Cardiac muscle cell (in vitro differentiated cells and primary cell): ENCODE measurements at regions not wholly inside any gene's neighbourhood (a gene's known extent, or its start where the extent isn't known, plus 50 kb on each side); places are given as distances from the start of the nearest gene placed in this dataset.
"Not testable (repeated sequence)": the region's sequence is repeated elsewhere in the genome, so short reads cannot be mapped to it uniquely, and the experiment has no call there.

Experiments used
- DNase-seq, 2 donors: peaks; one replicate each; pipeline versions ENCODE4 v3.0.0 to v3.0.0-alpha.2; 2010 to 2017; ENCODE audit warnings: low read depth in 1 of 2, low spot score in 1 of 2
- H3K27ac ChIP-seq: fragments of 200-600 bp; sonication (generic); 2 replicates; pipeline ENCODE4 v1.5.1; 2016
- H3K27me3 ChIP-seq: fragments of 200-600 bp; sonication (generic); 2 replicates; pipeline ENCODE4 v1.6.0; 2016; ENCODE audit warnings: control low read depth
- H3K36me3 ChIP-seq: fragments of 200-600 bp; sonication (generic); 2 replicates; pipeline ENCODE4 v1.5.1; 2016; ENCODE audit warnings: control low read depth
- H3K4me1 ChIP-seq: fragments of 200-600 bp; sonication (generic); 2 replicates; pipeline ENCODE4 v1.8.1; 2017; ENCODE audit warnings: low read depth, mild to moderate bottlenecking, mixed run types
- H3K4me3 ChIP-seq: fragments of 200-600 bp; sonication (generic); 2 replicates; pipeline ENCODE4 v1.5.1; 2016; ENCODE audit warnings: mild to moderate bottlenecking
- H3K9me3 ChIP-seq: fragments of 200-600 bp; sonication (generic); 2 replicates; pipeline ENCODE4 v1.5.1; 2017; ENCODE audit warnings: low read depth, mild to moderate bottlenecking, control low read depth
- TF ChIP-seq, protein P1 (sequence below): IDR thresholded peaks from 2 replicates; pipeline ENCODE4 v1.5.1; 2012; ENCODE audit warnings: low read depth, mild to moderate bottlenecking, low read length

DNA sequence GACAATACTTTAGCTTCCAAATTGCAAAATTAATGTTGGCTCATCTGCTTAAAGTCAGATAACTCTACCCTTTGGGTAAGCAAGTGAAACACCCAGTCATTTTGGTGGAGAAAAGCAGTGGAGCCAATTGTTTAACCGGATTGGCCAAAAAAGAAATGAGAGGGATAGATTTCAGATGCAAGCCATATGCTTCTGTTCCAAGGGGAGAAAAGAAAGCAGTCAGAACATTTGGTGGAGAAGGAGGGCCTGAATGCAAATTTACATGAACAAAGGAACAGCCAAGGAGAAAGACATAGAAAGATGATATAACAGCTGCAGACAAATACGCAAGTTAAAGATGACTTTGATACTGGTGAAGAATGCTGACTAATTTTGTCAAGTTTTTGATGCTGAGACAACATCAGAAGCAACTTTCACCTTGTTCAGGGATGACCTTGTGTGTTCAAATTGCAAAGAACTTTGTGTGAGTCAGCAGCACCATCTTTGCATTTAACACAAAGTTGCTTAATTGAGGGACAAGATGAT, 173.1 kb downstream of the TGFB2 start:
- TF ChIP-seq, protein P1, sequence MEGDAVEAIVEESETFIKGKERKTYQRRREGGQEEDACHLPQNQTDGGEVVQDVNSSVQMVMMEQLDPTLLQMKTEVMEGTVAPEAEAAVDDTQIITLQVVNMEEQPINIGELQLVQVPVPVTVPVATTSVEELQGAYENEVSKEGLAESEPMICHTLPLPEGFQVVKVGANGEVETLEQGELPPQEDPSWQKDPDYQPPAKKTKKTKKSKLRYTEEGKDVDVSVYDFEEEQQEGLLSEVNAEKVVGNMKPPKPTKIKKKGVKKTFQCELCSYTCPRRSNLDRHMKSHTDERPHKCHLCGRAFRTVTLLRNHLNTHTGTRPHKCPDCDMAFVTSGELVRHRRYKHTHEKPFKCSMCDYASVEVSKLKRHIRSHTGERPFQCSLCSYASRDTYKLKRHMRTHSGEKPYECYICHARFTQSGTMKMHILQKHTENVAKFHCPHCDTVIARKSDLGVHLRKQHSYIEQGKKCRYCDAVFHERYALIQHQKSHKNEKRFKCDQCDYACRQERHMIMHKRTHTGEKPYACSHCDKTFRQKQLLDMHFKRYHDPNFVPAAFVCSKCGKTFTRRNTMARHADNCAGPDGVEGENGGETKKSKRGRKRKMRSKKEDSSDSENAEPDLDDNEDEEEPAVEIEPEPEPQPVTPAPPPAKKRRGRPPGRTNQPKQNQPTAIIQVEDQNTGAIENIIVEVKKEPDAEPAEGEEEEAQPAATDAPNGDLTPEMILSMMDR: no peak
- Histone ChIP-seq H3K9me3 (no peaks in the 10 kb centered on the region), H3K4me3 (no peak overlapping the region), H3K4me1 (peaks cover 53% of the 10 kb centered on the region), H3K36me3 (no peaks in the 10 kb centered on the region), H3K27ac (peak overlapping the region; percentile 90), H3K27me3 (no peaks in the 10 kb centered on the region)
- DNase-seq: no peak

- H3K9me3 ChIP-seq, H3K27me3 ChIP-seq, DNase-seq, H3K36me3 ChIP-seq, H3K4me3 ChIP-seq: not testable (repeated sequence)
- Histone ChIP-seq H3K27ac (peak overlapping the region; percentile 90), H3K4me1 (peaks cover 66% of the 10 kb centered on the region)
Measured at GRCh38 chr1:218520646-218521045, 175.5 kb downstream of the TGFB2 start.

- H3K27ac ChIP-seq: peak overlapping the region; percentile 90
- TF ChIP-seq, protein P1: peak; percentile 42
- DNase-seq: peak in 1 of 2 donors; percentile 24
- peaks cover 62% of the 10 kb centered on the region for H3K4me1 ChIP-seq
- no peaks in the 10 kb centered on the region for H3K9me3 ChIP-seq
- no peak overlapping the region for H3K4me3 ChIP-seq
- no peaks in the 10 kb centered on the region for H3K27me3 ChIP-seq
- no peaks in the 10 kb centered on the region for H3K36me3 ChIP-seq
Measured at GRCh38 chr1:218521414-218522169, 176.5 kb downstream of the TGFB2 start.

DNA sequence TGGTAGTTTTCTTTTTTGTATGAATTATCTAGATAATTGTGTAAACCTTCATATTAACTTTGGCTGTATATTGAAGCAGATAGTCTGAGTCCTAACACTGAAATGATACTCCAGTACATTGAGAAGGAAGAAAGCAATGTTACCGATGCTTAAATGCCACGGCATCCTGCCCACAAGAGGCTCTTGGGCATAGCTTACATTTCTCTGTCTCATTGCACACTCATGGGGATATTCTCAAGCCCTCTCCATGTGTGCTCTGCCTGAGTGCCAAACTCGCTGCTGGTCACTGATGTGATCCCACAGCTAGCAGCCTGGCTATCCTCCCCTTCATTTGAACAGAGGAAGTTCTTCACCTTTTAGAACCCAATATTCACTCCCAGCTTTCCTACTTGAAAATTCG, 179.4 kb downstream of the TGFB2 start:
- Histone ChIP-seq H3K4me1 (peaks cover 32% of the 10 kb centered on the region), H3K4me3 (no peak overlapping the region), H3K36me3 (no peaks in the 10 kb centered on the region), H3K9me3 (no peaks in the 10 kb centered on the region), H3K27me3 (no peaks in the 10 kb centered on the region), H3K27ac (peak overlapping the region; percentile 76)
- TF ChIP-seq, protein P1: no peak
- DNase-seq: no peak

DNA sequence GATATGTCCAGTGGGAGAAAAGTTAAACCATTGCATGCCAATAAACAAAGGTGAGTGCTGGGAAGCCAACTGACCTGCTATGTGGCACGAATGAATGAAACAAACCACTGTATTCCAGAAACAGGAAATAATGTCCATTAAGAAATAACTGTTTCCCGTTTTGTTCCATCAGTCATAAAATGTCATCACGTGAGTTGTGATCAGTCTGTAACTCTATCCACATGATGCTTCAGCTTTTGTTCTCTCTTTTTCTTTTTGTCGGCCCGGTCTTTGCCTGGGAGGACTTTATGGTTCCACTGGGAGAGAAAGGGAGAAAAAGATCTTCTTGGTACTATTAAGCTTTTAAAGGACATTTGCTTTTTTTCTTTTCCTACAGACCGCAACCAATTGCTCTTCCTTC, 179.9 kb downstream of the TGFB2 start:
- H3K9me3 ChIP-seq: no peaks in the 10 kb centered on the region
- peaks cover 32% of the 10 kb centered on the region for H3K4me1 ChIP-seq
- H3K27ac ChIP-seq: peak overlapping the region; percentile 76
- H3K36me3 ChIP-seq: no peaks in the 10 kb centered on the region
- TF ChIP-seq, protein P1: no peak
- no peak overlapping the region for H3K4me3 ChIP-seq
- no peaks in the 10 kb centered on the region for H3K27me3 ChIP-seq
- no peak for DNase-seq

DNA sequence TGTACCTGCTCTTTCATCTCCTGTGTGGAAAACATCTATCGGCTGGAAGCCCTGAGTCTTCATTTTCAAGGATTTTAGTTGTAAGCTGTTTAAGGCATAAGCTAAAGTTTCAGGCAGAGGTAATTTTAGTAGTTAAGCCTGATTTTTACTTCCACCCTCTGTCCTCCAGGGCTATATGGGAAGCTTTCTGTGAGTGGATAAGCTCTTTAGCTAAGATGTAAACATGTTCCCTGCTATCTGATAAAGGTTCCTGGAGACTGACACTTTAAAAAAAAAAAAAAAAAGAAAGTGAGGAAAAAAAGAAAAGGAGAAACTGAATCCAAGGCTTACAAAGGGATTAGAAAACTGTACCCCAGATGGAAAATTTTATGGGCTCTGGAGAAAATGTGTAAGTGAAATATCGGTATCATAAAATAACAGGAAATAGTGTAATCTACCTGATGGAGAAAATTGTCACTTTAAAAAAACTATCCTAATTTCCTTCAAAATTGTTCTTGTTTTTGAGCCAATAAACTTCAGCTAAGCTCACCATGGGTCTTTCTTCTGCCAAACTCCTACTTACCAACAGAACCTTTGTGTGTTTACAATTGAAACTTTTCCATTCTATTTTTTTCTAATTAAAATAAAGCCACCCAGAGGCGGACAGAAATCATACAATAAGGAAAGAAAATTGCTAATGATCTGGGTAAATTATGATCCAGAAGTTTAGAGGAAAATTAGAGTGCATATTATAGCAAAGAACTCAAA, 180.5 kb downstream of the TGFB2 start:
- Histone ChIP-seq H3K36me3 (no peaks in the 10 kb centered on the region), H3K4me3 (no peak overlapping the region), H3K9me3 (no peaks in the 10 kb centered on the region), H3K4me1 (peaks cover 32% of the 10 kb centered on the region), H3K27me3 (no peaks in the 10 kb centered on the region), H3K27ac (peak overlapping the region; percentile 76)
- TF ChIP-seq, protein P1: no peak
- no peak for DNase-seq
